ENCODE measurements at regions not wholly inside any gene's neighbourhood (a gene's known extent, or its start where the extent isn't known, plus 50 kb on each side); places are given as distances from the start of the nearest gene placed in this dataset.

- TF ChIP-seq CTCF (IDR thresholded peaks at IDR 0.05; ENCODE audit: insufficient read depth, low read depth, low read length) = no peak
- no peak for TF ChIP-seq EZH2 (IDR thresholded peaks at IDR 0.05; ENCODE audit: insufficient read depth, low read length)
Observed at GRCh38 chr9:107685376-107685775, 195.8 kb upstream of the KLF4 start.

Data from astrocyte (in vitro differentiated cells and primary cell).